Thyroid gland (tissue), 4 donors: ENCODE measurements at regions not wholly inside any gene's neighbourhood (a gene's known extent, or its start where the extent isn't known, plus 50 kb on each side); places are given as distances from the start of the nearest gene placed in this dataset.

Source experiments
- DNase-seq, 2 donors: peaks; one replicate each; pipeline ENCODE4 v3.0.0-alpha.2; 2019
- H3K27ac ChIP-seq, 3 donors: fragments of 200-600 bp; sonication (generic); 1 replicate in 2 of 3; 2 replicates in 1 of 3; pipeline ENCODE4 v1.5.1; 2016 to 2019; ENCODE audit warnings: mild to moderate bottlenecking in 1 of 3, moderate library complexity in 1 of 3
- H3K27me3 ChIP-seq: fragments of 200-600 bp; sonication (generic); one replicate; pipeline ENCODE4 v1.5.1; 2019
- H3K36me3 ChIP-seq, 2 donors: fragments of 200-600 bp; sonication (generic); one replicate each; pipeline ENCODE4 v1.5.1; 2016 to 2019
- H3K4me1 ChIP-seq, 2 donors: fragments of 200-600 bp; sonication (generic); one replicate each; pipeline ENCODE4 v1.5.1; 2017 to 2019
- H3K4me3 ChIP-seq, 3 donors: fragments of 200-600 bp; sonication (generic); replicated peaks in 1 of 3; 1 replicate in 2 of 3; 2 replicates in 1 of 3; pipeline ENCODE4 v1.5.1; 2016; ENCODE audit warnings: mild to moderate bottlenecking in 1 of 3
- H3K9me3 ChIP-seq: fragments of 200-600 bp; sonication (generic); one replicate; pipeline ENCODE4 v1.5.1; 2017
- CTCF ChIP-seq, 6 experiments: fragments of 200-600 bp in 3 of 6; fragments of 450-650 bp in 3 of 6; sonication (generic) in 3 of 6; IDR thresholded peaks; one replicate each; pipeline ENCODE4 v1.5.1; 2016 to 2019; ENCODE audit warnings: antibody characterized with exemption in 6 of 6, mild to moderate bottlenecking in 2 of 6, inconsistent platforms in 1 of 6, moderate library complexity in 1 of 6
- POLR2A ChIP-seq, 2 donors: fragments of 450-650 bp; IDR thresholded peaks; one replicate each; pipeline ENCODE4 v1.6.1; 2017; ENCODE audit warnings: antibody characterized with exemption in 2 of 2, mild to moderate bottlenecking in 2 of 2, moderate library complexity in 1 of 2
- WGBS, 2 donors: methylation state at CpG; one replicate each; pipeline ENCODE4 v1.1.5; 2017; 5-methylcytosine and 5-hydroxymethylcytosine counted together
- intact Hi-C: fragments of 100-400 bp; cut with DNase I; formaldehyde crosslinking; loops from one replicate; pipeline ENCODE4 v1.15.1; 2023

GRCh38 chr18:39838831-39839230 lies 2116.2 kb upstream of the PIK3C3 start:
- Histone ChIP-seq H3K9me3 (no peaks in the 10 kb centered on the region), H3K27ac (no peak overlapping the region), H3K4me3 (no peak overlapping the region), H3K36me3 (no peaks in the 10 kb centered on the region), H3K27me3 (no peaks in the 10 kb centered on the region), H3K4me1 (peaks cover 0 to 6% of the 10 kb centered on the region in 2 donors)
- DNase-seq = no peak
- intact Hi-C loops = no loop called here
- no peak for TF ChIP-seq CTCF (IDR thresholded peaks at IDR 0.05)
- TF ChIP-seq POLR2A (IDR thresholded peaks at IDR 0.05) = no peak
- WGBS, 2 donors = 89 to 91% methylated on average over 3 of the region's 3 CpGs

DNA sequence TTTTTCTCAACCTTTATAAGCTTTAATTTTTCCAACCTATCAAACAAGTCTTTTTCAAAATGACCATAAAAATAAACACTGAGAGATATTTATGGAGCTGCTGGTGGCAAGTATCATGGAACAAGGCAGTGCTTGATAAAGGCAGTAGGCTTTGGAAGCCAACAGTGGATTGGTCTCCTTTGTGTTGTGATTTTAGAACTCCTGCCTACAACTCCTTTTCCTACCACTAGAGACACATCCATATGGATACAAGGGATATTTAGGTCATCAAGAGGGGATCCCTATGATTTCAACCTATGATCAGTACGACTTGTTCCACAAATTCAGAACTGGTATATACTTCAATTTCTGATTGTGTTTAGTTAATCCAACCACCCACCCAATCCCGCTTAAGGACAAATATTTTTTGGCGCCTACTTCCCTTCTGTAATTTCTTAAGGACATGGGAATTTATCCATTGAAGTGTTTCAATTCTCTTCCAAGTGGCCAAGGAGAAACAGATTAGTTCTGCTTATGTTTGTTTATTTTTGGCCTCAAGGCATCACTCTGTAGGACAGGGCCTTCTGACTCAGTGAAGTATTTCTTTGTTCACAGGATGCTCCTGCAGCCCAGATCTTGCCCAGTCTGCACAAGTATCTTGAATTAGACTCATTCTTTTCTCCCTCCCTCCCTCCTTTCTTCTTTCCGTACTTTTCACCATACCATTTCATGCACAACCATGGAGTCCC lies 2119.6 kb upstream of the PIK3C3 start:
- no peaks in the 10 kb centered on the region for H3K36me3 ChIP-seq
- no peak overlapping the region for H3K4me3 ChIP-seq
- no peaks in the 10 kb centered on the region for H3K9me3 ChIP-seq
- no peaks in the 10 kb centered on the region for H3K4me1 ChIP-seq
- no peak for DNase-seq
- no peak overlapping the region for H3K27ac ChIP-seq
- intact Hi-C loops = no loop called here
- TF ChIP-seq CTCF (IDR thresholded peaks at IDR 0.05) = no peak
- TF ChIP-seq POLR2A (IDR thresholded peaks at IDR 0.05) = no peak
- no peaks in the 10 kb centered on the region for H3K27me3 ChIP-seq
- WGBS, 2 donors = 91 to 96% methylated on average over 4 of the region's 4 CpGs

DNA sequence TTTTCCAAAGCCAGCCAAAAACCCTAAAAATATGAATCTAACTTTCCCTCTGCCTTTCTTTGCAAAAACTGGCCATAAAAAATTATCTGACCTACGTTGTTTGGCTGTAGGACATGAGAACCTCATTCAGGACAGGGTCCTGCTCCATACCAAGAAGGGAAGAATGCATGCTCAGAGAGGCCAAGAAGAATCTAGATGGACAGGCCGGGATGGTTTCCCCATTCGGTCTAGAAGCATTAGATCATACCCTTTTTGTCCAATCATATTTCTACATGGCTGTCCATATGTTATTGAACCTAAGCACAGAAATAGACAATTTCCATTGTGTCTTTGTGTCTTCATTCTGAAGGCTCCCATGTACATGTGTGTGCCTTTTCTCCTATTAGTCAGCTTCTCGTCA lies 2120.4 kb upstream of the PIK3C3 start:
- Histone ChIP-seq H3K4me1 (no peaks in the 10 kb centered on the region), H3K27ac (no peak overlapping the region), H3K27me3 (no peaks in the 10 kb centered on the region), H3K4me3 (no peak overlapping the region), H3K36me3 (no peaks in the 10 kb centered on the region), H3K9me3 (no peaks in the 10 kb centered on the region)
- TF ChIP-seq POLR2A (IDR thresholded peaks at IDR 0.05) (no peak), CTCF (IDR thresholded peaks at IDR 0.05) (no peak)
- intact Hi-C loops = no loop called here
- DNase-seq = no peak
- 89 to 91% methylated on average over 4 of the region's 4 CpGs for WGBS, 2 donors

DNA sequence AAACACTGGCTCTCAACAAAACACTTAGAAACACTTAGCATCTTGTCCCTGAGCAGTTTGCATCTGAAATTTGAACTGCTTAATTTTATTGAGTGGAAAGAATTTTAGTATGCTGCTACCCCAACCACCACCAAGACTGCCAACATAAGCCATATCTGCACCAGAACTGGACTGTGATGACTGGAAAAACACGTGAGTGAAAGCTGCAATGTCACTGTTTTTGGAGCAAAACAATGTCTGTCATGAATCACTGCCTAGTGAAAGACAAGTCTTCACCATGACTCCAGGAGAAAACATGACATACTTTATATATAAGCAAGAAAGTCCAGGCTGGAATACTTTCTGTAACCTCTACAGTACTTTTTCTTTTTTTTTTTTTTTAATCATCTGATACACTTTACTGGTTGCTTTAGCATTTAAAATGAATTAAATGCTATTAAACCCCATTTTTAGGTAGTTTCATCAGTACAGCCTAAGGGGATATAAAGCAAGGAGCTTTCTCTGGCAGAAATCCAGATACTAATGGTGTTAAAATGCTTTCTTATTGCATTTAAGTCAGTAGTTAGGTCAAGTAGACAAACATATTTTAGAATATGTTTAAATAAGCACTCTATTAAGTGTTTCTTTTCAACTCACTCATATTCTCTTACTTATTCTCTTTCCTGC lies 2129.4 kb upstream of the PIK3C3 start:
- TF ChIP-seq CTCF (IDR thresholded peaks at IDR 0.05) (no peak), POLR2A (IDR thresholded peaks at IDR 0.05) (no peak)
- 35 to 42% methylated on average over 1 of the region's 1 CpG for WGBS, 2 donors
- DNase-seq = no peak
- Histone ChIP-seq H3K4me3 (no peak overlapping the region), H3K9me3 (no peaks in the 10 kb centered on the region), H3K36me3 (no peaks in the 10 kb centered on the region), H3K27me3 (no peaks in the 10 kb centered on the region), H3K4me1 (no peaks in the 10 kb centered on the region), H3K27ac (no peak overlapping the region)
- intact Hi-C loops = no loop called here

DNA sequence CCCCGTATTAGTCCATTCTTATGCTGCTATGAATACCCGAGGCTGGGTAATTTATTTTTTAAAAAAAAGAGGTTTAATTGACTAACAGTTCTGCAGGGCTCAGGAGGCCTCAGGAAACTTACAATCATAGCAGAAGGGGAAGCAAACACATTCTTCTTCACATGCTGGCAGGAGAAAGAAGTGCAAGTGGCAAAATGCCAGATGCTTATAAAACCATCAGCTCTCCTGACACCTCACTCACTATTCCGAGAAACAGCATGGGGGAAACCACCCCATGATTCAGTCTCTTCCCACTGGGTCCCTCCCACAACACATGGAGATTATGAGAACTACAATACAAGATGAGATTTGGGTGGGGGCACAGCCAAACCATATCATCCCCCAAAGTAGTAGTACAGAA lies 2148.5 kb upstream of the PIK3C3 start:
- DNase-seq = no peak
- intact Hi-C loops = no loop called here
- no peaks in the 10 kb centered on the region for H3K27me3 ChIP-seq

More for the DNA sequence above, 2148.5 kb upstream of the PIK3C3 start:
- H3K9me3 ChIP-seq = no peaks in the 10 kb centered on the region
- no peak overlapping the region for H3K27ac ChIP-seq
- TF ChIP-seq CTCF (IDR thresholded peaks at IDR 0.05) (no peak), POLR2A (IDR thresholded peaks at IDR 0.05) (no peak)
- H3K36me3 ChIP-seq = no peaks in the 10 kb centered on the region
- 66 to 71% methylated on average over 3 of the region's 3 CpGs for WGBS, 2 donors
- H3K4me3 ChIP-seq = no peak overlapping the region
- H3K4me1 ChIP-seq = no peaks in the 10 kb centered on the region
